CD14-positive monocyte (primary cell): ENCODE measurements at regions not wholly inside any gene's neighbourhood (a gene's known extent, or its start where the extent isn't known, plus 50 kb on each side); places are given as distances from the start of the nearest gene placed in this dataset.

Experiments used
- DNase-seq, 3 donors: peaks; one replicate each; pipeline ENCODE4 v3.0.0-alpha.2; 2011 to 2022
- H2AFZ ChIP-seq: 2 replicates; pipeline ENCODE4 v1.6.0; 2012; ENCODE audit warnings: mild to moderate bottlenecking, low read depth, low read length, inconsistent platforms; ENCODE audit not compliant: insufficient read depth, poor library complexity, severe bottlenecking
- H3K27ac ChIP-seq, 2 donors: 1 replicate in 1 of 2; 2 replicates in 1 of 2; pipeline ENCODE4 v1.5.1; 2012 to 2013; ENCODE audit warnings: low read length in 2 of 2, control low read depth in 1 of 2, inconsistent platforms in 1 of 2, low read depth in 1 of 2, mild to moderate bottlenecking in 1 of 2
- H3K27me3 ChIP-seq, 2 donors: one replicate each; pipeline versions ENCODE4 v1.6.0 to v1.6.1; 2011 to 2013; ENCODE audit warnings: low read length in 2 of 2; ENCODE audit not compliant: control insufficient read depth in 2 of 2, insufficient read depth in 2 of 2
- H3K36me3 ChIP-seq, 2 donors: replicated peaks in 1 of 2; 1 replicate in 1 of 2; 2 replicates in 1 of 2; pipeline versions ENCODE4 v1.5.1 to v1.6.1; 2012 to 2013; ENCODE audit warnings: low read length in 2 of 2, control low read depth in 1 of 2, inconsistent platforms in 1 of 2, mild to moderate bottlenecking in 1 of 2; ENCODE audit not compliant: insufficient read depth in 2 of 2, control insufficient read depth in 1 of 2
- H3K4me1 ChIP-seq, 2 donors: 1 replicate in 1 of 2; 2 replicates in 1 of 2; pipeline versions ENCODE4 v1.5.1 to v1.6.1; 2012 to 2013; ENCODE audit warnings: low read length in 2 of 2, control low read depth in 1 of 2, inconsistent platforms in 1 of 2, mild to moderate bottlenecking in 1 of 2, moderate library complexity in 1 of 2; ENCODE audit not compliant: insufficient read depth in 2 of 2, control insufficient read depth in 1 of 2
- H3K4me2 ChIP-seq: replicated peaks from 2 replicates; pipeline ENCODE3; 2012; ENCODE audit warnings: low read length, moderate library complexity, mild to moderate bottlenecking; ENCODE audit not compliant: poor library complexity, severe bottlenecking; ENCODE audit errors: extremely low read depth
- H3K4me3 ChIP-seq, 3 experiments: fragments of 200-600 bp in 1 of 3; sonication (generic) in 1 of 3; replicated peaks in 1 of 3; 1 replicate in 2 of 3; 2 replicates in 1 of 3; pipeline ENCODE4 v1.5.1; 2011 to 2013; ENCODE audit warnings: low read length in 3 of 3, mild to moderate bottlenecking in 3 of 3, control low read depth in 2 of 3, low read depth in 2 of 3, inconsistent platforms in 1 of 3, moderate library complexity in 1 of 3
- H3K79me2 ChIP-seq: 2 replicates; pipeline ENCODE4 v1.6.0; 2012; ENCODE audit warnings: mild to moderate bottlenecking, control low read depth, inconsistent platforms, low read length, moderate library complexity; ENCODE audit not compliant: insufficient read depth
- H3K9ac ChIP-seq: 2 replicates; pipeline ENCODE4 v1.6.0; 2017; ENCODE audit warnings: low read length, mild to moderate bottlenecking; ENCODE audit not compliant: insufficient read depth, poor library complexity, severe bottlenecking
- H3K9me3 ChIP-seq, 2 donors: replicated peaks in 1 of 2; 1 replicate in 1 of 2; 2 replicates in 1 of 2; pipeline versions ENCODE4 v1.5.1 to v1.6.1; 2012 to 2013; ENCODE audit warnings: low read length in 2 of 2, control low read depth in 1 of 2; ENCODE audit not compliant: control insufficient read depth in 1 of 2, insufficient read depth in 1 of 2
- H4K20me1 ChIP-seq: 2 replicates; pipeline ENCODE4 v1.6.0; 2012; ENCODE audit warnings: mild to moderate bottlenecking, low read length, control low read depth, moderate library complexity; ENCODE audit not compliant: insufficient read depth
- H3K27ac Mint-ChIP-seq, 7 donors: one replicate each; pipeline ENCODE4 v1.8.0; 2020; ENCODE audit warnings: mild to moderate bottlenecking in 7 of 7, mixed read lengths in 7 of 7, moderate library complexity in 6 of 7, inconsistent platforms in 2 of 7
- H3K27me3 Mint-ChIP-seq, 3 donors: one replicate each; pipeline ENCODE4 v1.8.0; 2021 to 2022; ENCODE audit warnings: low read depth in 3 of 3, mild to moderate bottlenecking in 3 of 3, mixed read lengths in 3 of 3, moderate library complexity in 3 of 3, inconsistent platforms in 1 of 3
- H3K36me3 Mint-ChIP-seq, 2 donors: one replicate each; pipeline ENCODE4 v1.8.0; 2020; ENCODE audit warnings: mixed read lengths in 2 of 2, inconsistent platforms in 1 of 2, mild to moderate bottlenecking in 1 of 2
- H3K4me1 Mint-ChIP-seq: one replicate; pipeline ENCODE4 v1.8.0; 2020; ENCODE audit warnings: mild to moderate bottlenecking, mixed read lengths
- H3K4me3 Mint-ChIP-seq, 2 donors: one replicate each; pipeline ENCODE4 v1.8.0; 2020; ENCODE audit warnings: mild to moderate bottlenecking in 2 of 2, mixed read lengths in 2 of 2, moderate library complexity in 1 of 2
- H3K9me3 Mint-ChIP-seq, 7 donors: one replicate each; pipeline ENCODE4 v1.8.0; 2020 to 2022; ENCODE audit warnings: mixed read lengths in 7 of 7, mild to moderate bottlenecking in 6 of 7, moderate library complexity in 6 of 7, inconsistent platforms in 2 of 7
- WGBS: methylation state at CpG from one replicate; pipeline ENCODE4 v1.1.5; 2013; ENCODE audit warnings: missing lambda C conversion rate; ENCODE audit not compliant: insufficient coverage; 5-methylcytosine and 5-hydroxymethylcytosine counted together
- intact Hi-C, 2 donors: fragments of 100-400 bp; cut with micrococcal nuclease; formaldehyde crosslinking; loops; one replicate each; pipeline versions ENCODE4 v1.15.0 to v1.15.1; 2023
- TF ChIP-seq, protein P1 (sequence below): fragments of 200-600 bp; IDR thresholded peaks from one replicate; pipeline ENCODE4 v1.8.0; 2022; ENCODE audit warnings: antibody characterized with exemption, mild to moderate bottlenecking

DNA sequence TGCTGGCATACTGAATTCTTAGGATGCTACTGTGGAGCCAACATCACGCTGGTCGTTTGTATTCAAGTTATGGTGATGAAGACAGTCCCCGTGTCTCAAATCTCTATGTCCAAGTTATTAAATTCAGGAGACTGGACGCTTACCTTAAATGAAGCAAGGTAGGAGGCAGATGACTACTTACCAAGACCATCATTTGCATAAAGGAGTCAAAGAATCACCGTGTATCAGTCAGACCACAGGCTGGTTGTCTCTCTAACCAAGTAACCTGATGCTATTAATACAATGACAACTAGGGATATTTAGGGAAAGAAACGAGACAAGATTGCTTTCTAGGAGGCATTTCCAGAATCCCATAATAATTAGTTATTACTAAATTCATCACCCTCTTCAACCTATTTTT lies 78.1 kb upstream of the FRMD6 start:
- H2AFZ ChIP-seq: no peak overlapping the region
- H3K4me1 ChIP-seq: no peaks in the 10 kb centered on the region
- no peak overlapping the region for H3K27ac ChIP-seq
- no peak overlapping the region for H3K27ac Mint-ChIP-seq
- H3K79me2 ChIP-seq: no peaks in the 10 kb centered on the region
- WGBS: 90% methylated on average over 2 of the region's 6 CpGs
- no peak for DNase-seq
- TF ChIP-seq, protein P1, sequence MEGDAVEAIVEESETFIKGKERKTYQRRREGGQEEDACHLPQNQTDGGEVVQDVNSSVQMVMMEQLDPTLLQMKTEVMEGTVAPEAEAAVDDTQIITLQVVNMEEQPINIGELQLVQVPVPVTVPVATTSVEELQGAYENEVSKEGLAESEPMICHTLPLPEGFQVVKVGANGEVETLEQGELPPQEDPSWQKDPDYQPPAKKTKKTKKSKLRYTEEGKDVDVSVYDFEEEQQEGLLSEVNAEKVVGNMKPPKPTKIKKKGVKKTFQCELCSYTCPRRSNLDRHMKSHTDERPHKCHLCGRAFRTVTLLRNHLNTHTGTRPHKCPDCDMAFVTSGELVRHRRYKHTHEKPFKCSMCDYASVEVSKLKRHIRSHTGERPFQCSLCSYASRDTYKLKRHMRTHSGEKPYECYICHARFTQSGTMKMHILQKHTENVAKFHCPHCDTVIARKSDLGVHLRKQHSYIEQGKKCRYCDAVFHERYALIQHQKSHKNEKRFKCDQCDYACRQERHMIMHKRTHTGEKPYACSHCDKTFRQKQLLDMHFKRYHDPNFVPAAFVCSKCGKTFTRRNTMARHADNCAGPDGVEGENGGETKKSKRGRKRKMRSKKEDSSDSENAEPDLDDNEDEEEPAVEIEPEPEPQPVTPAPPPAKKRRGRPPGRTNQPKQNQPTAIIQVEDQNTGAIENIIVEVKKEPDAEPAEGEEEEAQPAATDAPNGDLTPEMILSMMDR: no peak
- H3K9me3 Mint-ChIP-seq: peaks cover 0 to 4% (median 0%) of the 10 kb centered on the region in 7 donors
- no peaks in the 10 kb centered on the region for H3K9me3 ChIP-seq
- H3K27me3 Mint-ChIP-seq: peaks cover 2 to 9% (median 7%) of the 10 kb centered on the region in 3 donors
- intact Hi-C loops: no loop called here
- H3K4me1 Mint-ChIP-seq: no peaks in the 10 kb centered on the region
- H3K4me3 ChIP-seq: no peak overlapping the region
- no peak overlapping the region for H3K4me3 Mint-ChIP-seq
- no peaks in the 10 kb centered on the region for H3K36me3 ChIP-seq
- no peak overlapping the region for H3K9ac ChIP-seq
- H3K4me2 ChIP-seq: no peak overlapping the region
- peaks cover 0 to 4% of the 10 kb centered on the region in 2 donors for H3K27me3 ChIP-seq
- H3K36me3 Mint-ChIP-seq: no peaks in the 10 kb centered on the region
- H4K20me1 ChIP-seq: no peaks in the 10 kb centered on the region

DNA sequence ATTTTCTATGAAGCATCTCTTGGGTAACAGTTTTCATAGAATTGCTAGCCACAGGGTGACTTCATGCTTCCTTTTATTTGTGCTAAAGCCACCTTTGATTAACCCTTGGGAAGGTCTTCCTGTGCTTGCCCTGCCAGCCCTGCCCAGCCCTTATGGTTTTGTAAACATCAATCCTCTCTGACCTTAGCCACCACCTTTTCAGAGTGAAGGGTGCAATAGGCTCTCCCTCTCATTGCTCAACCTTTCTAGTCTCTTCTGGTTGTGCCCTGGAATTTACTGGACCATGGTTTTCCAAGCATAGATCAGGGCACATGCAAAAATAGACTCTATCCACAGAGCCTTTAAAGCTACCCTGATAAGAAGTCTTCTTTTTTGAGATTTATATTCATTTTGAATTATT lies 77.7 kb upstream of the FRMD6 start:
- TF ChIP-seq, protein P1: no peak
- peaks cover 0 to 4% of the 10 kb centered on the region in 2 donors for H3K27me3 ChIP-seq

More for the DNA sequence above, 77.7 kb upstream of the FRMD6 start:
- Mint-ChIP-seq H3K4me3 (no peak overlapping the region), H3K27ac (no peak overlapping the region), H3K4me1 (no peaks in the 10 kb centered on the region), H3K27me3 (peaks cover 2 to 9% (median 5%) of the 10 kb centered on the region in 3 donors), H3K9me3 (peaks cover 0 to 4% (median 0%) of the 10 kb centered on the region in 7 donors), H3K36me3 (no peaks in the 10 kb centered on the region)
- Histone ChIP-seq H2AFZ (no peak overlapping the region), H3K36me3 (no peaks in the 10 kb centered on the region), H3K79me2 (no peaks in the 10 kb centered on the region), H3K9me3 (no peaks in the 10 kb centered on the region), H3K9ac (no peak overlapping the region), H3K4me2 (no peak overlapping the region), H3K4me3 (no peak overlapping the region), H3K27ac (no peak overlapping the region), H4K20me1 (no peaks in the 10 kb centered on the region), H3K4me1 (no peaks in the 10 kb centered on the region)
- no peak for DNase-seq
- intact Hi-C loops: no loop called here
